ENCODE measurements at regions not wholly inside any gene's neighbourhood (a gene's known extent, or its start where the extent isn't known, plus 50 kb on each side); places are given as distances from the start of the nearest gene placed in this dataset.

GRCh38 chr6:153787341-153787606, 251.8 kb upstream of the OPRM1 start:
- no peaks in the 10 kb centered on the region for H3K27me3 Mint-ChIP-seq
- H3K4me1 ChIP-seq (ENCODE audit: control insufficient read depth in 2 of 2, insufficient read depth in 2 of 2, low read length in 2 of 2): no peaks in the 10 kb centered on the region
- no peaks in the 10 kb centered on the region for H3K4me1 Mint-ChIP-seq
- H3K27ac Mint-ChIP-seq: no peak overlapping the region
- no peak overlapping the region for H3K4me3 ChIP-seq (ENCODE audit: control extremely low read depth in 1 of 5, extremely low read depth in 1 of 5, insufficient read depth in 1 of 5, low read depth in 2 of 5, low read length in 4 of 5)
- DNase-seq (no peak), ATAC-seq (ENCODE audit: low read depth) (no peak)
- WGBS (ENCODE audit: insufficient coverage): 50% methylated on average over 1 of the region's 1 CpG
- ChIA-PET CTCF (no interaction called here), POLR2A (no interaction called here)
- H2AFZ ChIP-seq (ENCODE audit: insufficient read depth, low read depth, low read length, poor library complexity, severe bottlenecking): no peak overlapping the region
- H3K9ac ChIP-seq (ENCODE audit: low read length): no peak overlapping the region
- H3K4me2 ChIP-seq (replicated peaks; ENCODE audit: low read depth, low read length, poor library complexity, severe bottlenecking): no peak overlapping the region
- peaks cover 0 to 2% (median 0%) of the 10 kb centered on the region in 3 donors for H3K9me3 ChIP-seq (ENCODE audit: control extremely low read depth in 1 of 3, control insufficient read depth in 2 of 3, insufficient read depth in 1 of 3, low read length in 2 of 3)
- no peaks in the 10 kb centered on the region for H3K36me3 ChIP-seq (replicated peaks in 1 of 2; ENCODE audit: control extremely low read depth in 1 of 2, control insufficient read depth in 1 of 2, extremely low read depth in 1 of 2, insufficient read depth in 2 of 2, low read length in 1 of 2)
- no peaks in the 10 kb centered on the region for H4K20me1 ChIP-seq (ENCODE audit: control insufficient read depth, insufficient read depth, low read length, poor library complexity, severe bottlenecking)
- no peak for TF ChIP-seq EZH2 (IDR thresholded peaks at IDR 0.05; ENCODE audit: borderline replicate concordance, insufficient read depth, low read depth, low read length, poor library complexity, severe bottlenecking)
- no peak for TF ChIP-seq CTCF (IDR thresholded peaks at IDR 0.05)
- peaks cover 3% of the 10 kb centered on the region for H3K9me3 Mint-ChIP-seq (ENCODE audit: insufficient read depth)
- no peaks in the 10 kb centered on the region for H3K79me2 ChIP-seq (ENCODE audit: control insufficient read depth, insufficient read depth, low read length)
- intact Hi-C loops (cut with micrococcal nuclease): no loop called here
- H3K4me3 Mint-ChIP-seq: no peak overlapping the region
- H3K27me3 ChIP-seq (replicated peaks in 1 of 4; ENCODE audit: control extremely low read depth in 1 of 4, control insufficient read depth in 3 of 4, insufficient read depth in 4 of 4, low read length in 3 of 4): no peaks in the 10 kb centered on the region
- no peak overlapping the region for H3K27ac ChIP-seq (ENCODE audit: low read length in 2 of 2)

- no peak overlapping the region for H2AFZ ChIP-seq (ENCODE audit: insufficient read depth, low read depth, low read length, poor library complexity, severe bottlenecking)
- no peak overlapping the region for H3K27ac ChIP-seq (ENCODE audit: low read length in 2 of 2)
- H3K9me3 ChIP-seq (ENCODE audit: control extremely low read depth in 1 of 3, control insufficient read depth in 2 of 3, insufficient read depth in 1 of 3, low read length in 2 of 3): no peaks in the 10 kb centered on the region
- no peak for DNase-seq
- ChIA-PET POLR2A (no interaction called here), CTCF (no interaction called here)
- H3K27ac Mint-ChIP-seq: no peak overlapping the region
- intact Hi-C loops (cut with micrococcal nuclease): no loop called here
- no peaks in the 10 kb centered on the region for H4K20me1 ChIP-seq (ENCODE audit: control insufficient read depth, insufficient read depth, low read length, poor library complexity, severe bottlenecking)
- H3K4me3 ChIP-seq (ENCODE audit: control extremely low read depth in 1 of 5, extremely low read depth in 1 of 5, insufficient read depth in 1 of 5, low read depth in 2 of 5, low read length in 4 of 5): no peak overlapping the region
- no peaks in the 10 kb centered on the region for H3K4me1 Mint-ChIP-seq
- 86% methylated on average over 1 of the region's 1 CpG for WGBS (ENCODE audit: insufficient coverage)
- no peak for ATAC-seq (ENCODE audit: low read depth)
- TF ChIP-seq EZH2 (IDR thresholded peaks at IDR 0.05; ENCODE audit: borderline replicate concordance, insufficient read depth, low read depth, low read length, poor library complexity, severe bottlenecking) (no peak), CTCF (IDR thresholded peaks at IDR 0.05) (no peak)
- peaks cover 9% of the 10 kb centered on the region for H3K9me3 Mint-ChIP-seq (ENCODE audit: insufficient read depth)
- H3K4me1 ChIP-seq (ENCODE audit: control insufficient read depth in 2 of 2, insufficient read depth in 2 of 2, low read length in 2 of 2): no peaks in the 10 kb centered on the region
- no peaks in the 10 kb centered on the region for H3K79me2 ChIP-seq (ENCODE audit: control insufficient read depth, insufficient read depth, low read length)
- no peaks in the 10 kb centered on the region for H3K27me3 Mint-ChIP-seq
- no peak overlapping the region for H3K4me2 ChIP-seq (replicated peaks; ENCODE audit: low read depth, low read length, poor library complexity, severe bottlenecking)
- no peaks in the 10 kb centered on the region for H3K27me3 ChIP-seq (replicated peaks in 1 of 4; ENCODE audit: control extremely low read depth in 1 of 4, control insufficient read depth in 3 of 4, insufficient read depth in 4 of 4, low read length in 3 of 4)
- H3K36me3 ChIP-seq (replicated peaks in 1 of 2; ENCODE audit: control extremely low read depth in 1 of 2, control insufficient read depth in 1 of 2, extremely low read depth in 1 of 2, insufficient read depth in 2 of 2, low read length in 1 of 2): no peaks in the 10 kb centered on the region
- no peak overlapping the region for H3K4me3 Mint-ChIP-seq
- no peak overlapping the region for H3K9ac ChIP-seq (ENCODE audit: low read length)
Observed at GRCh38 chr6:153781306-153781705, 257.7 kb upstream of the OPRM1 start.
